ENCODE measurements at regions not wholly inside any gene's neighbourhood (a gene's known extent, or its start where the extent isn't known, plus 50 kb on each side); places are given as distances from the start of the nearest gene placed in this dataset.

DNA sequence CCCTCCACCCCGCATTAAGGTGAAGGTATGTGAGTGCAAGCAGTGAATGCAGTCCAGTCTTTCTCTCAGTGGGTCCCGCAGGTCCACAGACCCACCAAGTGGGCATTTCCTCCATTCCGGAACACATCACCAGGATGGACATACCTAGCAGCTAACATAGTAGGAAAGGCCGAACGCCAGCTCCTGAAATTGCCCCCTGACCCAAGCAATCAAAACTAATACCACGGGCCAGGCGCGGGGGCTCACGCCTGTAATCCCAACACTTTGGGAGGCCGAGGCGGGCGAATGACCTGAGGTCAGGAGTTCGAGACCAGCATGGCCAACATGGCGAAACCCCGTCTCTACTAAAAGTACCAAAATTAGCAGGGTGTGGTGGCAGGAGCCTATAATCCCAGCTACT lies 71.7 kb upstream of the VSTM2B start:
- Histone ChIP-seq H3K4me1 (no peaks in the 10 kb centered on the region), H3K27me3 (no peaks in the 10 kb centered on the region), H3K27ac (no peak overlapping the region), H3K9me3 (no peaks in the 10 kb centered on the region), H3K4me3 (replicated peaks in 1 of 3) (no peak overlapping the region), H3K36me3 (no peaks in the 10 kb centered on the region)
- DNase-seq, result no peak
- TF ChIP-seq, protein P1, sequence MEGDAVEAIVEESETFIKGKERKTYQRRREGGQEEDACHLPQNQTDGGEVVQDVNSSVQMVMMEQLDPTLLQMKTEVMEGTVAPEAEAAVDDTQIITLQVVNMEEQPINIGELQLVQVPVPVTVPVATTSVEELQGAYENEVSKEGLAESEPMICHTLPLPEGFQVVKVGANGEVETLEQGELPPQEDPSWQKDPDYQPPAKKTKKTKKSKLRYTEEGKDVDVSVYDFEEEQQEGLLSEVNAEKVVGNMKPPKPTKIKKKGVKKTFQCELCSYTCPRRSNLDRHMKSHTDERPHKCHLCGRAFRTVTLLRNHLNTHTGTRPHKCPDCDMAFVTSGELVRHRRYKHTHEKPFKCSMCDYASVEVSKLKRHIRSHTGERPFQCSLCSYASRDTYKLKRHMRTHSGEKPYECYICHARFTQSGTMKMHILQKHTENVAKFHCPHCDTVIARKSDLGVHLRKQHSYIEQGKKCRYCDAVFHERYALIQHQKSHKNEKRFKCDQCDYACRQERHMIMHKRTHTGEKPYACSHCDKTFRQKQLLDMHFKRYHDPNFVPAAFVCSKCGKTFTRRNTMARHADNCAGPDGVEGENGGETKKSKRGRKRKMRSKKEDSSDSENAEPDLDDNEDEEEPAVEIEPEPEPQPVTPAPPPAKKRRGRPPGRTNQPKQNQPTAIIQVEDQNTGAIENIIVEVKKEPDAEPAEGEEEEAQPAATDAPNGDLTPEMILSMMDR (IDR thresholded peaks at IDR 0.05), result no peak
- TF ChIP-seq POLR2A (IDR thresholded peaks at IDR 0.05), result no peak
- WGBS, 2 donors, result 88 to 96% methylated on average over 9 to 13 of the region's 15 CpGs
- intact Hi-C loops (cut with DNase I), result no loop called here

DNA sequence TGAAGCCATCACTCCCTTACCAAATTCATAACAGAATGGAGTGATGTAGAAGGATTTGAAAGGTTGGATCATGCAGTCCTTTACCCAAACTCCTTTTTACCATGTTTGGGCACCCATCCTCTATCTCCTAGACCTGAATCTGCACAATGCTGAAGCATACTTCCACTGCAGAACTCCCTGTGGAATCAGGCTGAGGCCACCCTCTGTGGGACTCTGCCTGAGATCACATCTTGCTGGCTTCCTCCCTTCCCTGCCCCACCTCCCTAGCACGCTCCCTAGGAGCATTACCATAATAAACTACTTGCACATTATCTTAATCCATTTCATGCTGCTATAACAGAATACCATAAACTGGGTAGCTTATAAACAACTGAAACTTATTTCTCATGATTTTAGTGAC lies 68.4 kb upstream of the VSTM2B start:
- no peaks in the 10 kb centered on the region for H3K4me1 ChIP-seq
- intact Hi-C loops (cut with DNase I), result no loop called here

DNA sequence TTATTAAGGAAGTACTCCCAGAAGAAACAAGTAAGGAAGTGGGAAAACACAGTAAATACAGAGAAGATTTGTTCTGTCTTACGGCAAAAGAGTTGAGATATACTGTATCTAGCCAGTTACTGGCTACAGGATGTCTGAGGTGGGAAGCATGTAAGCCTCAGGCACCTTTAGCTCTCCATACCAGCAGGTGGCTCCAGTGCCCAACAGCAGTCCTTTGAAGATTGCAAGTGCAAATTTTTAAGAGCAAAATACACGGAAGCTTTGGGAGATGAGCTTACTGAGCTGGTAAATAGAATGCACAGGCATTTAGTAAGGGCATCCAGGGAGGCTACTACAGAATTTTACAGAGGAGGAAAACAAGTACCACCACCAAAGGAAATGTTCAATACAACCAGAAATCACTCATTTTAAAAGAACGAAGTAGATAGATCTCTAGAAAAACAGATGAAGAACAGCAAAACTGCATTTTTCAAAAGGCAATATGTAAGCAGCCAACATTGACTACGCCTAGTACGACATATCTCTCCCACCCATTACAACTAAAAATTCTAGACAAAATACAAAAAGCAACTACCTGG lies 57.9 kb upstream of the VSTM2B start:
- Histone ChIP-seq H3K9me3 (no peaks in the 10 kb centered on the region), H3K4me3 (replicated peaks in 1 of 3) (no peak overlapping the region), H3K27me3 (no peaks in the 10 kb centered on the region), H3K36me3 (no peaks in the 10 kb centered on the region), H3K27ac (no peak overlapping the region), H3K4me1 (no peaks in the 10 kb centered on the region)
- intact Hi-C loops (cut with DNase I), result no loop called here
- TF ChIP-seq, protein P1 (IDR thresholded peaks at IDR 0.05), result no peak
- no peak for TF ChIP-seq POLR2A (IDR thresholded peaks at IDR 0.05)
- WGBS, 2 donors, result 57 to 62% methylated on average over 5 of the region's 5 CpGs
- no peak for DNase-seq

More for the DNA sequence above, 68.4 kb upstream of the VSTM2B start:
- WGBS, 2 donors, result 79 to 83% methylated on average over 1 of the region's 1 CpG
- H3K4me3 ChIP-seq (replicated peaks in 1 of 3), result no peak overlapping the region
- no peak for DNase-seq
- H3K27me3 ChIP-seq, result no peaks in the 10 kb centered on the region
- no peaks in the 10 kb centered on the region for H3K36me3 ChIP-seq
- no peak overlapping the region for H3K27ac ChIP-seq
- H3K9me3 ChIP-seq, result no peaks in the 10 kb centered on the region
- TF ChIP-seq POLR2A (IDR thresholded peaks at IDR 0.05), result no peak
- TF ChIP-seq, protein P1 (IDR thresholded peaks at IDR 0.05), result no peak

DNA sequence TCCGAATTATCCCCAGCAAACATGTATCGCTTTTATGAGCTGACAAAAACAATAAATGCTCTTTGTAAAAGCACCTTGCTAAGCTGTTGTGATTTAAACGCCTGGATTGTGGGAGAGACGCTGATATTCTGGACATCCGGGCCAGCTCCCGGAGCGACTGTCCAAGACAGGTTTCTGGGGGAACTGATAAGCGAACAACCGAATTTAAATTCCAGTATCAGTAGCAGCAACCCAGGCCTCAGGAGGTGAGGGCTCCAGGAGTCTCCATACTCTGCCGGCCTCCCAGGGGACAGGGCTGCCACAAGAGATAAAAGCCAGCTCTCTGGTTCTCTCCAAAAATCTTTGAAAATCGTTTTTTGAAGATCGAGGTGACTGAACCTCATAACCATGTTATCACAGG lies 50.3 kb upstream of the VSTM2B start:
- Histone ChIP-seq H3K4me3 (replicated peaks in 1 of 3) (no peak overlapping the region), H3K9me3 (no peaks in the 10 kb centered on the region), H3K27me3 (no peaks in the 10 kb centered on the region), H3K4me1 (no peaks in the 10 kb centered on the region), H3K27ac (no peak overlapping the region), H3K36me3 (no peaks in the 10 kb centered on the region)
- intact Hi-C loops (cut with DNase I), result no loop called here
- WGBS, 2 donors, result 74 to 79% methylated on average over 12 of the region's 12 CpGs
- no peak for DNase-seq
- TF ChIP-seq, protein P1 (IDR thresholded peaks at IDR 0.05), result no peak
- no peak for TF ChIP-seq POLR2A (IDR thresholded peaks at IDR 0.05)
